Lung (tissue), 11 donors: ENCODE measurements at regions not wholly inside any gene's neighbourhood (a gene's known extent, or its start where the extent isn't known, plus 50 kb on each side); places are given as distances from the start of the nearest gene placed in this dataset.

Source experiments
- ATAC-seq: fragments of 200-7000 bp; cut with Tn5 transposase; one replicate; pipeline ENCODE4 v1.9.1; 2020; ENCODE audit warnings: moderate number of reproducible peaks; ENCODE audit not compliant: insufficient read depth, low FRiP score
- DNase-seq, 3 donors: peaks; one replicate each; pipeline ENCODE4 v3.0.0-alpha.2; 2013 to 2017
- H3K27ac ChIP-seq, 2 donors: one replicate each; pipeline ENCODE4 v1.5.1; 2013; ENCODE audit warnings: mild to moderate bottlenecking in 2 of 2, moderate library complexity in 2 of 2, control low read depth in 1 of 2, inconsistent platforms in 1 of 2, low read depth in 1 of 2, low read length in 1 of 2
- H3K27me3 ChIP-seq, 3 donors: one replicate each; pipeline ENCODE4 v1.5.1; 2013; ENCODE audit warnings: low read length in 2 of 3; ENCODE audit not compliant: control insufficient read depth in 3 of 3, insufficient read depth in 3 of 3
- H3K36me3 ChIP-seq, 4 donors: one replicate each; pipeline ENCODE4 v1.5.1; 2013; ENCODE audit warnings: low read length in 4 of 4, mild to moderate bottlenecking in 1 of 4, moderate library complexity in 1 of 4; ENCODE audit not compliant: control insufficient read depth in 4 of 4, insufficient read depth in 4 of 4
- H3K4me1 ChIP-seq, 5 donors: one replicate each; pipeline ENCODE4 v1.5.1; 2013; ENCODE audit warnings: low read length in 5 of 5, mild to moderate bottlenecking in 2 of 5, moderate library complexity in 1 of 5; ENCODE audit not compliant: control insufficient read depth in 5 of 5, insufficient read depth in 5 of 5
- H3K4me3 ChIP-seq: one replicate; pipeline ENCODE4 v1.5.1; 2013; ENCODE audit warnings: mild to moderate bottlenecking, control low read depth, moderate library complexity
- H3K9ac ChIP-seq, 2 donors: one replicate each; pipeline ENCODE4 v1.5.1; 2013; ENCODE audit warnings: low read length in 2 of 2, control low read depth in 1 of 2; ENCODE audit not compliant: insufficient read depth in 1 of 2
- H3K9me3 ChIP-seq, 4 donors: one replicate each; pipeline ENCODE4 v1.5.1; 2013; ENCODE audit warnings: low read length in 3 of 4, mild to moderate bottlenecking in 1 of 4, moderate library complexity in 1 of 4; ENCODE audit not compliant: control insufficient read depth in 4 of 4, insufficient read depth in 3 of 4
- WGBS, 2 donors: extraction: QIAGEN DNeasy Blood & Tissue Kit; methylation state at CpG; one replicate each; pipeline ENCODE4 v1.1.7; 2013; 5-methylcytosine and 5-hydroxymethylcytosine counted together
- TF ChIP-seq, protein P1 (sequence below): IDR thresholded peaks from 2 replicates; pipeline ENCODE4 v1.5.1; 2012; ENCODE audit warnings: mild to moderate bottlenecking; ENCODE audit errors: control extremely low read depth, extremely low read depth
- donor health status: control.
- donor health status: control.
- donor health status: Bipolar disorder and iron deficiency.
- donor health status: healthy.
- donor health status: DM: yes; HTN: yes; CAD: no.

DNA sequence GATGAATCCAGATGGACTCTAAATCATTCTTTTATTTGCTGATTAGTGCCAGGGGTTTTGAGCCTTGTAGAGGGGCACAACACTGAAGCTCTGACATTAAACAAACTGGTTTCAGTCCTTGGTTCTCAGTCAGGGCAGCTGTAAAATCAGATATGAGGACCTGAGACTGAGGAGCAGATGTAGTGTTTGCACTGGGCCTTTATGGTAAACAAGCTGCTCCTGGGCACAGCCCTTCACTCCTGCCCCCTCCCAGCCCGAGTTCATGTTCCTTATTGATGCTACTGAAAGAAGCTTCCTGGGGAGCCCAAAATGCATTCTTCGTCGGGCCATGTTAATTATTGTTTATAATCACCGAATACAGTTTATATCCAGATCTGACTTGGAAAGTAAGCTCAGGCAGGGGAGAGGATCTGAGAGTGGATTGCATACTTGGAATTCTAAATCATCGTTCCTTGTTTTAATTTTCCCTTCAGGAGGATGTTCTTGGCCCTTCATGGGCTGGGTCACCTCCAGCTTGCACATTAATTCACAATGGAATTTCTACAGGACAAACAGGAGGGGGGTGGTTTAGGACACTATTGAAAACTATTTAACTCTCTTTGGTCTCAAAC is 213.5 kb downstream of the FGF9 start:
- Histone ChIP-seq H3K27me3 (no peaks in the 10 kb centered on the region), H3K9ac (no peak overlapping the region), H3K9me3 (no peaks in the 10 kb centered on the region), H3K36me3 (no peaks in the 10 kb centered on the region), H3K4me1 (peaks cover 0 to 8% (median 0%) of the 10 kb centered on the region in 5 donors), H3K4me3 (no peak overlapping the region), H3K27ac (no peak overlapping the region)
- DNase-seq (peak in 1 of 3 donors; percentile 49), ATAC-seq (no peak)
- WGBS, 2 donors, result 50 to 65% methylated on average over 5 of the region's 5 CpGs
- TF ChIP-seq, protein P1, sequence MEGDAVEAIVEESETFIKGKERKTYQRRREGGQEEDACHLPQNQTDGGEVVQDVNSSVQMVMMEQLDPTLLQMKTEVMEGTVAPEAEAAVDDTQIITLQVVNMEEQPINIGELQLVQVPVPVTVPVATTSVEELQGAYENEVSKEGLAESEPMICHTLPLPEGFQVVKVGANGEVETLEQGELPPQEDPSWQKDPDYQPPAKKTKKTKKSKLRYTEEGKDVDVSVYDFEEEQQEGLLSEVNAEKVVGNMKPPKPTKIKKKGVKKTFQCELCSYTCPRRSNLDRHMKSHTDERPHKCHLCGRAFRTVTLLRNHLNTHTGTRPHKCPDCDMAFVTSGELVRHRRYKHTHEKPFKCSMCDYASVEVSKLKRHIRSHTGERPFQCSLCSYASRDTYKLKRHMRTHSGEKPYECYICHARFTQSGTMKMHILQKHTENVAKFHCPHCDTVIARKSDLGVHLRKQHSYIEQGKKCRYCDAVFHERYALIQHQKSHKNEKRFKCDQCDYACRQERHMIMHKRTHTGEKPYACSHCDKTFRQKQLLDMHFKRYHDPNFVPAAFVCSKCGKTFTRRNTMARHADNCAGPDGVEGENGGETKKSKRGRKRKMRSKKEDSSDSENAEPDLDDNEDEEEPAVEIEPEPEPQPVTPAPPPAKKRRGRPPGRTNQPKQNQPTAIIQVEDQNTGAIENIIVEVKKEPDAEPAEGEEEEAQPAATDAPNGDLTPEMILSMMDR, result no peak

DNA sequence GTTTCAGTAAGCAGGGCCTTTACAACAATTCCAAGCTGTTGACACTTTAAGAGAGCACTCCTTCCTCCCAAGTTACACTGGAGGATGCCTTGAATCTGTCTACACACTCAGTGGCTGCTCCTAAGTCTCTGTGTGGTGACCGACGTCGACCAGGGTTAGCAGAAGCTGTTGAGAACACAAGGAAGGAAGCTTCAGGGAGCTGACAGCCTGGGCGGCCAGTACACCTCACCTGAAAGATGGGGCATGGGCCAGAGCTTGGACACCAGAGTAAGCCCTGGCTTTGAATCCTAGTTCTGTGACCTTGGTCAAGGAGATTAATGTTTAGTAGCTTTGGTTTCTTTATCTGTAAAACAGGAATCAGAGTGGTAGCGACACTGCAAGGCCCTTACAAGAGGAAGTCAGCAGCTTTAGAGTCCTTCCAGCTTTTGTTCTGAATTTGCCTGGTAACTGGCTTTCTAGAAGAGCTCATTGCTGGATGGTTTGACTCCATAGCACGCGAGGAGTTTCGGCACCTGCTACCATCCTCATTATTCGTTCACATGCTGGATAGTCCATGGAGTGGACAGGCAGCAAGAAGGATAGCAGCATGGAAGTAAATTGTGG is 214.2 kb downstream of the FGF9 start:
- TF ChIP-seq, protein P1, result no peak
- no peak for ATAC-seq
- no peaks in the 10 kb centered on the region for H3K27me3 ChIP-seq

DNA sequence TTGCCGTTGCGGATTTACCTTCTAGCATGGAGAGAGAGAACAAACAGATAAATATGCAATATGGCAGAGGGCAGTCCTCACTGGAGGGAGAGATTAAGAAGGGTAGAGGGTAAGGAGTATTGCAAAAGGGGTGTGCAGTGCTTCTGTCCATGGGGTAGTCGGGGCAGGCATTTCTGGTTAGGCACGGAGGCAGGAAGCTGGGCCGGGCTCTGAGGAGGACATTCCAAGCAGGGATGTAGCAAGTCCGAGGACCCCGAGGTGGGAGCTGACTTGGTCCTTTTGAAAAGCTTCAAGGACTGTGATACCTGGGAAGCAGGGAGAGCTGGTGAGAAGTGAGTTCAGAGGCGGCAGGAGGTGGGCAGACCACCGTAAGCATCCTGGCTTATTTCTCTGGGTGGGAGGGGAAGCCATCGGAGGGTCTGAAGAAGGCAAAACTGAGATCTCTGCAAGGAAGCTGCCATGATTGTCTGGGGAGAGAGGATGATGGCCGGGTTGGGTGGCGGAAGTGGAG is 214.9 kb downstream of the FGF9 start:
- H3K4me3 ChIP-seq, result no peak overlapping the region
- H3K9ac ChIP-seq, result no peak overlapping the region
- TF ChIP-seq, protein P1, result no peak
- no peaks in the 10 kb centered on the region for H3K27me3 ChIP-seq
- peaks cover 0 to 8% (median 0%) of the 10 kb centered on the region in 5 donors for H3K4me1 ChIP-seq
- 89 to 94% methylated on average over 12 of the region's 12 CpGs for WGBS, 2 donors
- ATAC-seq (no peak), DNase-seq (no peak)
- no peaks in the 10 kb centered on the region for H3K36me3 ChIP-seq
- H3K27ac ChIP-seq, result no peak overlapping the region
- H3K9me3 ChIP-seq, result no peaks in the 10 kb centered on the region

More for the DNA sequence above, 214.2 kb downstream of the FGF9 start:
- no peaks in the 10 kb centered on the region for H3K36me3 ChIP-seq
- H3K9ac ChIP-seq, result no peak overlapping the region
- 33 to 58% methylated on average over 9 of the region's 9 CpGs for WGBS, 2 donors
- no peak for DNase-seq
- H3K4me1 ChIP-seq, result peaks cover 0 to 8% (median 0%) of the 10 kb centered on the region in 5 donors
- no peak overlapping the region for H3K27ac ChIP-seq
- no peak overlapping the region for H3K4me3 ChIP-seq
- no peaks in the 10 kb centered on the region for H3K9me3 ChIP-seq
